SK-N-SH treated with all-trans-retinoic acid at 6 μM for 48 hours (cell line): ENCODE measurements at regions not wholly inside any gene's neighbourhood (a gene's known extent, or its start where the extent isn't known, plus 50 kb on each side); places are given as distances from the start of the nearest gene placed in this dataset.

Experiments used
- ARNTL ChIP-seq: fragments of 450-650 bp; formaldehyde crosslinking; IDR thresholded peaks from 2 replicates; pipeline ENCODE4 v1.5.0; 2020; ENCODE audit warnings: low read depth, mild to moderate bottlenecking, moderate library complexity, borderline replicate concordance
- ZNF565 ChIP-seq: fragments of 450-650 bp; formaldehyde crosslinking; conservative IDR thresholded peaks from 2 replicates; pipeline ENCODE4 v1.5.0; 2020; ENCODE audit warnings: low read depth, mild to moderate bottlenecking, moderate library complexity
- ZNF8 ChIP-seq: fragments of 450-650 bp; formaldehyde crosslinking; IDR thresholded peaks from 2 replicates; pipeline ENCODE4 v1.5.0; 2020; ENCODE audit warnings: mild to moderate bottlenecking, moderate library complexity
- TF ChIP-seq, protein P1 (sequence below): fragments of 250-450 bp; sonication (Bioruptor Pico); IDR thresholded peaks from 2 replicates; pipeline ENCODE4 v1.8.0; 2020; ENCODE audit warnings: mild to moderate bottlenecking, moderate library complexity, borderline replicate concordance
- TF ChIP-seq, protein P2 (sequence below): fragments of 250-450 bp; sonication (Bioruptor Pico); IDR thresholded peaks from 2 replicates; pipeline ENCODE4 v1.5.1; 2020; ENCODE audit warnings: low read depth, mild to moderate bottlenecking, moderate library complexity

DNA sequence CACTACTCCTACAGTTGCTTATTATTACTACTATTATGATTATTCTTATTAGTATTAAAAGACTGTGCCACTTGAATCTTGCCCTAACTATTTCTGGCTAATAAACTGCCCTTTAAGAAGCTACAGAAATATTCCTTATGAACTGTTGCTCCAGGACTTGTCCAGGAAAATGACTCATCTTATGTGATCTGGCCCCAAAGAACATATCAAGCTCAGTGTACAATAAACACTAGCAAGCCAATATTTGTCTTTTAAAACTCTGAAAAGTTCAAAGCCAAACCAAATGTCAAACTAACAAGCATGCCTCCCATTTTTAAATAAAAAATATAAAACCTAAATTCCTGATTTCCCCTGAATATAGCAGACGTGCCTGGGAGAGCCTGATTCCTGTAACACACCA, 88.7 kb upstream of the SIM2 start:
- TF ChIP-seq, protein P1, sequence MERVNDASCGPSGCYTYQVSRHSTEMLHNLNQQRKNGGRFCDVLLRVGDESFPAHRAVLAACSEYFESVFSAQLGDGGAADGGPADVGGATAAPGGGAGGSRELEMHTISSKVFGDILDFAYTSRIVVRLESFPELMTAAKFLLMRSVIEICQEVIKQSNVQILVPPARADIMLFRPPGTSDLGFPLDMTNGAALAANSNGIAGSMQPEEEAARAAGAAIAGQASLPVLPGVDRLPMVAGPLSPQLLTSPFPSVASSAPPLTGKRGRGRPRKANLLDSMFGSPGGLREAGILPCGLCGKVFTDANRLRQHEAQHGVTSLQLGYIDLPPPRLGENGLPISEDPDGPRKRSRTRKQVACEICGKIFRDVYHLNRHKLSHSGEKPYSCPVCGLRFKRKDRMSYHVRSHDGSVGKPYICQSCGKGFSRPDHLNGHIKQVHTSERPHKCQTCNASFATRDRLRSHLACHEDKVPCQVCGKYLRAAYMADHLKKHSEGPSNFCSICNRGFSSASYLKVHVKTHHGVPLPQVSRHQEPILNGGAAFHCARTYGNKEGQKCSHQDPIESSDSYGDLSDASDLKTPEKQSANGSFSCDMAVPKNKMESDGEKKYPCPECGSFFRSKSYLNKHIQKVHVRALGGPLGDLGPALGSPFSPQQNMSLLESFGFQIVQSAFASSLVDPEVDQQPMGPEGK = no peak
- TF ChIP-seq ARNTL (CRISPR knock-in tag) = no peak
- TF ChIP-seq, protein P2, sequence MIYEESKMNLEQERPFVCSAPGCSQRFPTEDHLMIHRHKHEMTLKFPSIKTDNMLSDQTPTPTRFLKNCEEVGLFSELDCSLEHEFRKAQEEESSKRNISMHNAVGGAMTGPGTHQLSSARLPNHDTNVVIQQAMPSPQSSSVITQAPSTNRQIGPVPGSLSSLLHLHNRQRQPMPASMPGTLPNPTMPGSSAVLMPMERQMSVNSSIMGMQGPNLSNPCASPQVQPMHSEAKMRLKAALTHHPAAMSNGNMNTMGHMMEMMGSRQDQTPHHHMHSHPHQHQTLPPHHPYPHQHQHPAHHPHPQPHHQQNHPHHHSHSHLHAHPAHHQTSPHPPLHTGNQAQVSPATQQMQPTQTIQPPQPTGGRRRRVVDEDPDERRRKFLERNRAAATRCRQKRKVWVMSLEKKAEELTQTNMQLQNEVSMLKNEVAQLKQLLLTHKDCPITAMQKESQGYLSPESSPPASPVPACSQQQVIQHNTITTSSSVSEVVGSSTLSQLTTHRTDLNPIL (CRISPR knock-in tag) = no peak
- no peak for TF ChIP-seq ZNF565 (CRISPR knock-in tag)
- no peak for TF ChIP-seq ZNF8 (CRISPR knock-in tag)
